ENCODE measurements at regions not wholly inside any gene's neighbourhood (a gene's known extent, or its start where the extent isn't known, plus 50 kb on each side); places are given as distances from the start of the nearest gene placed in this dataset.

GRCh38 chr4:44978020-44978419 is 251.7 kb upstream of the GNPDA2 start:
- POLR2A ChIA-PET (ENCODE audit: unreplicated experiment) = no interaction called here

More at GRCh38 chr4:44978020-44978419, 251.7 kb upstream of the GNPDA2 start:
- Histone ChIP-seq H2AK5ac (ENCODE audit: low read depth, low read length) (no peak overlapping the region), H4K91ac (ENCODE audit: insufficient read depth, low read depth, low read length) (no peak overlapping the region), H3K56ac (ENCODE audit: extremely low read depth, insufficient read depth, low read length) (no peak overlapping the region), H3K23ac (ENCODE audit: low read depth, low read length) (no peak overlapping the region), H3K79me1 (ENCODE audit: low read depth in 1 of 2, low read length in 2 of 2) (no peaks in the 10 kb centered on the region), H4K8ac (ENCODE audit: low read depth in 2 of 2, low read length in 2 of 2) (no peak overlapping the region), H2BK5ac (ENCODE audit: low read depth, low read length, poor library complexity, severe bottlenecking) (no peak overlapping the region), H2AFZ (replicated peaks; ENCODE audit: low read length, poor library complexity) (no peak overlapping the region), H4K20me1 (ENCODE audit: insufficient read depth, low read length) (no peaks in the 10 kb centered on the region), H3K4me2 (ENCODE audit: low read depth, low read length) (no peak overlapping the region), H2BK20ac (ENCODE audit: low read depth, low read length) (no peak overlapping the region), H3K9me1 (ENCODE audit: insufficient read depth, low read length) (no peaks in the 10 kb centered on the region), H2AK9ac (replicated peaks; ENCODE audit: low read depth, low read length, poor library complexity) (no peak overlapping the region), H2BK120ac (ENCODE audit: low read depth, low read length) (no peak overlapping the region), H3K9ac (ENCODE audit: low read depth, low read length) (no peak overlapping the region), H3K9me3 (ENCODE audit: control insufficient read depth, insufficient read depth, low read length) (no peaks in the 10 kb centered on the region), H4K5ac (ENCODE audit: low read depth, low read length) (no peak overlapping the region), H3K27ac (ENCODE audit: insufficient read depth, low read length) (no peak overlapping the region), H3K4me3 (ENCODE audit: insufficient read depth, low read depth, low read length) (no peak overlapping the region), H3K14ac (replicated peaks; ENCODE audit: low read depth, low read length) (no peak overlapping the region), H3K4me1 (ENCODE audit: control insufficient read depth, insufficient read depth, low read length) (no peaks in the 10 kb centered on the region), H3K36me3 (ENCODE audit: control insufficient read depth, insufficient read depth, low read length) (no peaks in the 10 kb centered on the region), H3K18ac (ENCODE audit: low read depth, low read length) (no peak overlapping the region), H3K27me3 (ENCODE audit: control insufficient read depth, insufficient read depth, low read length) (no peaks in the 10 kb centered on the region), H3K4ac (ENCODE audit: low read depth, low read length) (no peak overlapping the region), H2BK15ac (ENCODE audit: low read depth, low read length) (no peak overlapping the region)
- CTCF ChIA-PET = no interaction called here
- DNase-seq (no peak), ATAC-seq (ENCODE audit: low read depth) (no peak)
- in situ Hi-C loops (cut with MboI; ENCODE audit: low sequenced_read_pairs) = no loop called here
- dilution Hi-C loops (cut with HindIII; ENCODE audit: low sequenced_read_pairs, unreplicated experiment) = no loop called here
- TF ChIP-seq RCOR1 (IDR thresholded peaks at IDR 0.05; ENCODE audit: insufficient replicate concordance, low read length) = no peak
- TF ChIP-seq POLR2A (IDR thresholded peaks at IDR 0.05; ENCODE audit: low read depth, low read length) = no peak
- no peak for TF ChIP-seq CEBPB (IDR thresholded peaks at IDR 0.05; ENCODE audit: low read depth, low read length)
- TF ChIP-seq NFE2L2 (IDR thresholded peaks at IDR 0.05; ENCODE audit: low read depth, low read length) = no peak
- no peak for TF ChIP-seq MXI1 (IDR thresholded peaks at IDR 0.05; ENCODE audit: borderline replicate concordance, low read depth, low read length)
- no peak for TF ChIP-seq MAFK (IDR thresholded peaks at IDR 0.05; ENCODE audit: low read depth, low read length)
- TF ChIP-seq, protein P1, sequence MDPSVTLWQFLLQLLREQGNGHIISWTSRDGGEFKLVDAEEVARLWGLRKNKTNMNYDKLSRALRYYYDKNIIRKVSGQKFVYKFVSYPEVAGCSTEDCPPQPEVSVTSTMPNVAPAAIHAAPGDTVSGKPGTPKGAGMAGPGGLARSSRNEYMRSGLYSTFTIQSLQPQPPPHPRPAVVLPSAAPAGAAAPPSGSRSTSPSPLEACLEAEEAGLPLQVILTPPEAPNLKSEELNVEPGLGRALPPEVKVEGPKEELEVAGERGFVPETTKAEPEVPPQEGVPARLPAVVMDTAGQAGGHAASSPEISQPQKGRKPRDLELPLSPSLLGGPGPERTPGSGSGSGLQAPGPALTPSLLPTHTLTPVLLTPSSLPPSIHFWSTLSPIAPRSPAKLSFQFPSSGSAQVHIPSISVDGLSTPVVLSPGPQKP (IDR thresholded peaks at IDR 0.05; ENCODE audit: borderline replicate concordance, low read depth, low read length) = no peak
- no peak for TF ChIP-seq CTCF (conservative IDR thresholded peaks at IDR 0.05; ENCODE audit: low read depth, low read length)
- WGBS, 2 experiments (ENCODE audit: extremely low coverage in 2 of 2, insufficient read length in 1 of 2) = no CpG with 5 or more reads among the region's 1 CpG
- no TSS peak for BruUV-seq (replicated peaks)
- intact Hi-C loops (cut with micrococcal nuclease) = no loop called here

Data from IMR-90 (cell line).